ENCODE measurements at regions not wholly inside any gene's neighbourhood (a gene's known extent, or its start where the extent isn't known, plus 50 kb on each side); places are given as distances from the start of the nearest gene placed in this dataset.

DNA sequence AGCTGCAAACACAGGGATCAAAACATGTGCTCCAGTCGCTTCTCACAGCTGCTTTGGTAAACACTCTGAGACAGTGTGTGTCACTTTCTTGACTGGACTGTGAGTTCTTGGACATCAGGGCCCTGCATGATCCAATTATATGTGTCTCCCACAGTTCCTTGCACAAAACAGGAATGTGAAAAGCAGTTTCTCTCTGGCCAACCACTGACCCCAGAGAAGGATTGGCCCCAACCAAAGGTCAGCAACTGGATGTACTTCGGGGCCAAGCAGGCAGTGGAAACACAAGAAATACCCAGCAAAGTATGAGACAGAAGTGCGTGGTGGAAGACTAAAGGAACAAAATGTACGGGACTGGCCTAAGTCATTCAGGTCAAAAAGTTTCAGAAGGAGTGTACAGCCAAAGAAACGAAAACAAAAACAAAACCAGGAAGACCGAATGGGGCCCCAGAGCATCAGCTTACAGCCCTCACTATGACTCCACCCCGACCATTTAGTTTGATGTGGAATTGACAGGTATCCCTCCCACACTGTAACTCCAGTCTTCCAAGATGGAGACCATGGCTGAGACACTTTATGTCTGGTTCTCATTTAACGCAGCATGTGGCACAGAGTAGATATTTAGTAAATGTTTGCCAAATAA is 76.7 kb upstream of the LPP start:
- Histone ChIP-seq H3K27me3 (ENCODE audit: control insufficient read depth in 2 of 2, insufficient read depth in 2 of 2, low read length in 2 of 2) (no peaks in the 10 kb centered on the region), H2AFZ (ENCODE audit: insufficient read depth, low read depth, low read length, poor library complexity, severe bottlenecking) (no peak overlapping the region), H3K4me3 (replicated peaks in 1 of 3; ENCODE audit: low read depth in 2 of 3, low read length in 3 of 3) (no peak overlapping the region), H3K36me3 (replicated peaks in 1 of 2; ENCODE audit: control insufficient read depth in 1 of 2, insufficient read depth in 2 of 2, low read length in 2 of 2) (no peaks in the 10 kb centered on the region), H3K27ac (ENCODE audit: low read depth in 1 of 2, low read length in 2 of 2) (no peak overlapping the region), H4K20me1 (ENCODE audit: insufficient read depth, low read length) (no peaks in the 10 kb centered on the region), H3K9ac (ENCODE audit: insufficient read depth, low read length, poor library complexity, severe bottlenecking) (no peak overlapping the region), H3K4me1 (ENCODE audit: control insufficient read depth in 1 of 2, insufficient read depth in 2 of 2, low read length in 2 of 2) (peaks cover 0 to 6% of the 10 kb centered on the region in 2 donors), H3K79me2 (ENCODE audit: insufficient read depth, low read length) (no peaks in the 10 kb centered on the region), H3K4me2 (replicated peaks; ENCODE audit: extremely low read depth, low read length, poor library complexity, severe bottlenecking) (no peak overlapping the region), H3K9me3 (replicated peaks in 1 of 2; ENCODE audit: control insufficient read depth in 1 of 2, insufficient read depth in 1 of 2, low read length in 2 of 2) (no peaks in the 10 kb centered on the region)
- peaks cover 0 to 3% (median 0%) of the 10 kb centered on the region in 7 donors for H3K9me3 Mint-ChIP-seq
- H3K4me1 Mint-ChIP-seq, result peaks cover 9% of the 10 kb centered on the region
- H3K36me3 Mint-ChIP-seq, result no peaks in the 10 kb centered on the region
- no peak overlapping the region for H3K4me3 Mint-ChIP-seq
- 94% methylated on average over 6 of the region's 8 CpGs for WGBS (ENCODE audit: insufficient coverage)
- no peak overlapping the region for H3K27ac Mint-ChIP-seq
- intact Hi-C loops (cut with micrococcal nuclease), result no loop called here
- no peak for DNase-seq
- H3K27me3 Mint-ChIP-seq (ENCODE audit: low read depth in 3 of 3), result peaks cover 0 to 4% (median 0%) of the 10 kb centered on the region in 3 donors
- TF ChIP-seq, protein P1, sequence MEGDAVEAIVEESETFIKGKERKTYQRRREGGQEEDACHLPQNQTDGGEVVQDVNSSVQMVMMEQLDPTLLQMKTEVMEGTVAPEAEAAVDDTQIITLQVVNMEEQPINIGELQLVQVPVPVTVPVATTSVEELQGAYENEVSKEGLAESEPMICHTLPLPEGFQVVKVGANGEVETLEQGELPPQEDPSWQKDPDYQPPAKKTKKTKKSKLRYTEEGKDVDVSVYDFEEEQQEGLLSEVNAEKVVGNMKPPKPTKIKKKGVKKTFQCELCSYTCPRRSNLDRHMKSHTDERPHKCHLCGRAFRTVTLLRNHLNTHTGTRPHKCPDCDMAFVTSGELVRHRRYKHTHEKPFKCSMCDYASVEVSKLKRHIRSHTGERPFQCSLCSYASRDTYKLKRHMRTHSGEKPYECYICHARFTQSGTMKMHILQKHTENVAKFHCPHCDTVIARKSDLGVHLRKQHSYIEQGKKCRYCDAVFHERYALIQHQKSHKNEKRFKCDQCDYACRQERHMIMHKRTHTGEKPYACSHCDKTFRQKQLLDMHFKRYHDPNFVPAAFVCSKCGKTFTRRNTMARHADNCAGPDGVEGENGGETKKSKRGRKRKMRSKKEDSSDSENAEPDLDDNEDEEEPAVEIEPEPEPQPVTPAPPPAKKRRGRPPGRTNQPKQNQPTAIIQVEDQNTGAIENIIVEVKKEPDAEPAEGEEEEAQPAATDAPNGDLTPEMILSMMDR (IDR thresholded peaks at IDR 0.05), result no peak

DNA sequence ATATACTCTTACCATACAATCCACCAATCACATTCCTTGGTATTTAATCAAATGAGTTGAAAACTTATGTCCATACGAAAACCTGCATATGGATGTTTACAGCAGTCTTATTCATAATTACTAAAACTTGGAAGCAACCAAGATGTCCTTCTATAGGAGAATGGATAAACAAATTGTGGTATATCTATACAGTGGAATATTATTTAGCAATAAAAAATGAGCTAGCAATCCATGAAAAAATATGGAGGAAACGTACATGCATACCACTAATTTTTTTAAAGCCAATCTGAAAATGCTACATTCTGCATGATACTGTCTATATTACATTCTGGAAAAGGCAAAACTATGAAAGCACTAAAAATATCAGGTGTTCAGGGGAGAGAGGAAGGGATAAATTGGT is 73.9 kb upstream of the LPP start:
- no peaks in the 10 kb centered on the region for H3K79me2 ChIP-seq (ENCODE audit: insufficient read depth, low read length)
- no peaks in the 10 kb centered on the region for H3K36me3 Mint-ChIP-seq
- TF ChIP-seq, protein P1 (IDR thresholded peaks at IDR 0.05), result no peak
- H3K9ac ChIP-seq (ENCODE audit: insufficient read depth, low read length, poor library complexity, severe bottlenecking), result no peak overlapping the region
- no peak overlapping the region for H2AFZ ChIP-seq (ENCODE audit: insufficient read depth, low read depth, low read length, poor library complexity, severe bottlenecking)
- no peaks in the 10 kb centered on the region for H3K4me1 ChIP-seq (ENCODE audit: control insufficient read depth in 1 of 2, insufficient read depth in 2 of 2, low read length in 2 of 2)
- peaks cover 0 to 3% (median 0%) of the 10 kb centered on the region in 7 donors for H3K9me3 Mint-ChIP-seq
- no peak overlapping the region for H3K4me3 Mint-ChIP-seq
- H3K36me3 ChIP-seq (replicated peaks in 1 of 2; ENCODE audit: control insufficient read depth in 1 of 2, insufficient read depth in 2 of 2, low read length in 2 of 2), result no peaks in the 10 kb centered on the region
- WGBS (ENCODE audit: insufficient coverage), result no CpG with 5 or more reads among the region's 2 CpGs
- H3K27ac Mint-ChIP-seq, result no peak overlapping the region
- H3K27me3 ChIP-seq (ENCODE audit: control insufficient read depth in 2 of 2, insufficient read depth in 2 of 2, low read length in 2 of 2), result no peaks in the 10 kb centered on the region
- H3K4me2 ChIP-seq (replicated peaks; ENCODE audit: extremely low read depth, low read length, poor library complexity, severe bottlenecking), result no peak overlapping the region
- peaks cover 2% of the 10 kb centered on the region for H3K4me1 Mint-ChIP-seq
- H3K27me3 Mint-ChIP-seq (ENCODE audit: low read depth in 3 of 3), result peaks cover 0 to 3% (median 2%) of the 10 kb centered on the region in 3 donors
- intact Hi-C loops (cut with micrococcal nuclease), result no loop called here
- H3K9me3 ChIP-seq (replicated peaks in 1 of 2; ENCODE audit: control insufficient read depth in 1 of 2, insufficient read depth in 1 of 2, low read length in 2 of 2), result no peaks in the 10 kb centered on the region
- no peaks in the 10 kb centered on the region for H4K20me1 ChIP-seq (ENCODE audit: insufficient read depth, low read length)
- no peak overlapping the region for H3K4me3 ChIP-seq (replicated peaks in 1 of 3; ENCODE audit: low read depth in 2 of 3, low read length in 3 of 3)
- DNase-seq, result no peak
- H3K27ac ChIP-seq (ENCODE audit: low read depth in 1 of 2, low read length in 2 of 2), result no peak overlapping the region

Data from CD14-positive monocyte (primary cell).